ENCODE measurements at regions not wholly inside any gene's neighbourhood (a gene's known extent, or its start where the extent isn't known, plus 50 kb on each side); places are given as distances from the start of the nearest gene placed in this dataset.

GRCh38 chr3:8254489-8254888, 247.1 kb upstream of the LMCD1 start:
- no peak for DNase-seq (ENCODE audit: low read depth in 2 of 2)

DNA sequence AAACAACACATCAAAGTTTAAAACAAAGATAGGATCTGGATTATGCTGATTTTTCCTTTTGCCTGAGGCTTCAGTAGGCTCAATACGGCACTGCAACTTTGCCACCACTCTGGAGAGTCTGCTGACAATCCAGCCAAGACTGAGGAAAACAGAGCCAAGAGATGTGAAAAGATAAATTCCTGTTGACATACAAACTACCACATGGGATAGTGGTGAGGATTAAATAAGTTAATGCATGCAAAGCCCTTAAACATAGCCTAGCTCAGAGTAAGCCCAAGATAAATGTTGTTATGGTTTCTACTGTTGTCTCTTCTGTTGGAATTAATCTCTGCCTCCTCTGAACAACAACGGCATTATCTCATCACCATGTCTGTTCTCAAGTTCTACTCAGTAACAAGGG, 245.9 kb upstream of the LMCD1 start:
- DNase-seq (ENCODE audit: low read depth in 2 of 2) = no peak

GRCh38 chr3:8256441-8257071, 245.1 kb upstream of the LMCD1 start:
- no peak for DNase-seq (ENCODE audit: low read depth in 2 of 2)

- no peak for DNase-seq (ENCODE audit: low read depth in 2 of 2)
These were observed 240.6 kb upstream of the LMCD1 start for GRCh38 chr3:8261018-8261417.

DNA sequence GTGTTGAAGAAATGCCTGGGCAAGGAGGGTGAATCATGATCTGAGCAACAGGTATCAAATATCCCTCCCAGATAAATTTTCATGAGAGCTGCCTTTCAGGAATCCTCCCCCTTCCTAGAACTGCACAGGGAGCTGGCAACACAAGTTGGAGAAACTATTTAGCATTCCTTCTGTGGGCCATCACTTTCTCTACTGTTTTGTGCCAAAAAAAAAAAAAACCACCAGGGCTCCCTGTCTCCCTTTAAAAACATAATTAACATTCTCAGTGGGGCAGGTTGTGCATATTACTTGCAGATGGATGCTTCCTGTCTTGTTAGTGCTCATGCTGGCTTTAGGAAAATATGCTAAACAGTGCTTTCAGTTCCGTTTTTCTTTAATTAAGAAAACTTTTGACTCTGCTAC, 234.9 kb upstream of the LMCD1 start:
- DNase-seq (ENCODE audit: low read depth in 2 of 2) = no peak

GRCh38 chr3:8273479-8273878, 228.1 kb upstream of the LMCD1 start:
- DNase-seq (ENCODE audit: low read depth in 2 of 2) = no peak

GRCh38 chr3:8276056-8276455, 225.6 kb upstream of the LMCD1 start:
- no peak for DNase-seq (ENCODE audit: low read depth in 2 of 2)

DNA sequence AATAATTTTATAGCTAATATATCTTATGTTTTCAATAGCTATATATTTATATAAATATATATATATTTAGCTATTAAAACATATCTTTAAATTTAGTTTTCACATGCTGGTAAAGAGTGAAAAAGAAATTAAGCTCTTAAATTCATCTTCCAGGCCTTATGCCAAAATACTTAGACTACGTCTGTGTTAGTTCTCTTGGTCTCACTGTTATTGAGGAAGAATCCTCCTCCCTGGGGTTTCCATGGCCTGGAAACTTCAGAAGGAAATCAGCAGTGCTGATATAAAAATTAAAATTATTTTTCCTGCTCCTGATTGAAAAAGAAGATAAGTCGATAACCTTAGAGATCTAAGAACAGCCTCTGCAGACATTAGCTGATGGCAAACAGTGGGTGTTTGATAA, 225.1 kb upstream of the LMCD1 start:
- DNase-seq (ENCODE audit: low read depth in 2 of 2) = no peak

GRCh38 chr3:8278448-8278847, 223.2 kb upstream of the LMCD1 start:
- no peak for DNase-seq (ENCODE audit: low read depth in 2 of 2)

DNA sequence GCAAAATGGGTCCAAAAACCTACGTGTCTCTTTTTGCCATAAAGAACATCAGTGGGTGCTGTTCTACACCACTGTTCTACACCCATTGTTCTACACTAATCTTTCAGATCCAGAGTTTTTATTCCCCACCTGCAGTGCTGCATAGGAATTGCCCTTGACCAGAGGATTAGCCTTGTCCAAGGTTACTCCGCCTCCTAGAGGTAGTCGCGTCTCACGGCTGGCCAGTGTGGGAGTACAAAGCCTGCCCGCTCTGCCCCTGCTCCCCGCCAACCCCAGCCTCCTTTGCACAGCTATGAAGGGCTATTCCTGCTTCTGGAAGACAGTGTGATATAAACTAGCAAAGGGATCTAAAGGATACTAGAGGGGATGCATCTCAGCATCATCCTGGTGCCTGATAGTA, 222.1 kb upstream of the LMCD1 start:
- DNase-seq (ENCODE audit: low read depth in 2 of 2) = no peak

GRCh38 chr3:8279886-8280550, 221.6 kb upstream of the LMCD1 start:
- DNase-seq (ENCODE audit: low read depth in 2 of 2) = no peak

- DNase-seq (ENCODE audit: low read depth in 2 of 2) = no peak
These were observed 219.0 kb upstream of the LMCD1 start for GRCh38 chr3:8282541-8283165.

- DNase-seq (ENCODE audit: low read depth in 2 of 2) = no peak
These were observed 218.4 kb upstream of the LMCD1 start for GRCh38 chr3:8283193-8283592.

DNA sequence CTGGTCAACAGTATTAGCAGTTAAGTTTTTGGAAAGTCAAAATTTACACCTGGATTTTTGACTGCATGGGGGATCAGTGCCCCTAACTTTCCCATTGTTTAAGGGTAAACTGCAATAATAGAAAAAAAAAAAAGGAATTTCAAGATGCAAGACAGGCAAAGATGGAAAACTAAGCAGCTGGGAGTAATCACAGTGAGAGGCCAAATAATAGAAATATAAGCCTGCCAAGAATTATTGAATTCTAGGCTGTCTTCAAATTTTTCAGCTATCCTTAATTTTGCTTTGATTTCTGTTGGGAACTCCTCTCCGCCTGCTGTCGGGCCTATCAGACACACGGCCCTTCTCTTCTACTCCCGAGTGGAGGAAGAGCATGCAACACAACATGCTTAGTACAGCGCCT, 215.5 kb upstream of the LMCD1 start:
- no peak for DNase-seq (ENCODE audit: low read depth in 2 of 2)

- no peak for DNase-seq (ENCODE audit: low read depth in 2 of 2)
These were observed 214.9 kb upstream of the LMCD1 start for GRCh38 chr3:8286749-8287148.

- DNase-seq (ENCODE audit: low read depth in 2 of 2) = no peak
These were observed 211.0 kb upstream of the LMCD1 start for GRCh38 chr3:8290611-8291010.

DNA sequence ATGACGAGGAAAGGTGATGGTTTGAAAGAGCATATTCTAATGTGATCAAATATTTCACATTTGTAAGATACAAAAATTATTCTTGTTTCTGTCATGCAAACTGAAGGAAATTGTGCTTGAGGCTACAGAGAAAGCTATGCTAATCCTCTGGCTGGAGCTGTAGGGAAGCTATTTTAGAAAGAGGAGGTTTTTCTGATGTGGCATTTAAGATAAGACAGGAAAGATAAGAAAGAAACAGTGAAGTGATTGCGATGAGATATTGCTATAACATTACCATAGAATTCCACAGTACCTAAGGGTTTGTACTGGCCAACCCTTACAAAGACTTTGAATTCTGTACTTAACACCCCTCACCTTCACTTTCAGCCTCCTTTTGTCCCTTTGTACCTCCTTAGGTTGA, 205.2 kb upstream of the LMCD1 start:
- no peak for DNase-seq (ENCODE audit: low read depth in 2 of 2)

DNA sequence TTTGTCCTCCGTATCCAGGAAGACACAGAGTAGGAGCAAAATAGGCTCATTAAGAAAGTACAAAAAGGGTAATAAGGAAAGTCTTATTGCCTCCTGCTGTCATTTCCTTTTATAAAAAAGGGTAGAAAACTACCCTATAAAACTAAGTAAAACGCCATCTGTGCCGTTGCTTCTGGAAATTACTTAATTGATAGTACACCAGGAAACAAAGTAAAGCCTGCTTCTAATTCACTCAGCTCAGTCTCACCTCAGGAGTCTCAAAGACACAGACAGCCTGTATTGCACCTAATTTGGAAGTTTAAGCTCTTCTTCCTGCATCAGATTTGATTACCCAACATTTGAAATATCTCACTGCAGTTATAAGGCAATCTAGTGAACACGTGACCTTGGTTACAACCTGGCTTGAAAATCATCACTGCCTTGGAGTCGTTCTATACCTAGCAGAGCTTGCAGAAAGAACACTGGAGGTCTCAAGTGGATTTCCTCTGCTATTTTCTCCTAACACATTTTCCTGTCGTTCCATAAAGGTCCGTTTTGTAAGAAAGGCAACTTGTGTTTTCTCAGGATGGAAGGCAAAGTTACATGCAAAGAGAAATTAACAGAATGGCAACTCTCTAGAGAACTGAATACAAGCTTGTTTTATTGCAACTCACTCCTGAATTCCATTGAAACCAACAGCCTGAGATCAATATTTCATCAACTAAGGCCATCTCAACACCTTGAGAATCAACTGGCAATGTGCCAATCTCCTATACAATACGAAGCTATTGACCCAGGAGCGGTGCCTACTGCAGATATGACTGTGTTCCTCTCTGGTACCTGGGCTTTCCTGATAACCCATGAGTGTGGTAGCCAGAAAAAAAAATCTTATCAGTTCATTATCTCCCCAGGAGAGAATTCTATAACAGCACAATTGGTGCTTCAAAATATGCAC, 203.3 kb upstream of the LMCD1 start:
- DNase-seq (ENCODE audit: low read depth in 2 of 2) = no peak

DNA sequence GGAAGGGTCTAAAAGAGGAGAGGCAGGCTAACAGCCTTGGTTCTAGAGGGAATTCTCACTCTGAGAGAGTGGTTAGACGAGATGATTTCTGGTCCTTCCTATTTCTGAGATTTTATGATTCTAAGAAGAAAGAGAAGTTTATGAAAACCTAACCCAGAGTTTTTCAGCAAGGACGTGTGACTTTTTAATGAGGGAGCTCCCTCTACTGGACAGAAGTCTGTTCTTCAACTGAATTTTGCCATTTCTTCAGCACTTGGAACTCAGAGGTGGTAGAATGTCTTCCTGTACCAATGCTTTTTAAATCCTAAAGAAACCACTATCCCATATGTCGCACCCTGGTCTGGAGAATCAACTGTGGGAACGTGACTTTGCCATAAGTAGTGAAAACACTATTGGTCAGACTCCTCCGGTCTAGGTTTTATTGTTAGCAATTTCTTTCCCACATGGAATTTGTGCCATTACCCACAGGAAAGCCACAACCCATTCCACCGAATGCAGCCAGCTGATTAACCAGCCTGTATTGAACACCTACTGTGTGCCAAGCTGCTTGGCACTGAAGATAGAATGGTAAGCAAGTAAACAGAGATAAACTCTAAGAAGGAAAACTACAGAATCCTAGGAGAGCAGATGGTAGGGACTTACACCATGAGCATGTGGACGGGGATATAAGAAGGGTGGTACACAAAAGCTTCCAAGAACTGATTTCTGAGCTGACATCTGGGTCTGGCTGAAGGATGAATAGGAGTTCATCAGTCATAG, 199.5 kb upstream of the LMCD1 start:
- no peak for DNase-seq (ENCODE audit: low read depth in 2 of 2)

- no peak for DNase-seq (ENCODE audit: low read depth in 2 of 2)
These were observed 198.2 kb upstream of the LMCD1 start for GRCh38 chr3:8303466-8303865.

DNA sequence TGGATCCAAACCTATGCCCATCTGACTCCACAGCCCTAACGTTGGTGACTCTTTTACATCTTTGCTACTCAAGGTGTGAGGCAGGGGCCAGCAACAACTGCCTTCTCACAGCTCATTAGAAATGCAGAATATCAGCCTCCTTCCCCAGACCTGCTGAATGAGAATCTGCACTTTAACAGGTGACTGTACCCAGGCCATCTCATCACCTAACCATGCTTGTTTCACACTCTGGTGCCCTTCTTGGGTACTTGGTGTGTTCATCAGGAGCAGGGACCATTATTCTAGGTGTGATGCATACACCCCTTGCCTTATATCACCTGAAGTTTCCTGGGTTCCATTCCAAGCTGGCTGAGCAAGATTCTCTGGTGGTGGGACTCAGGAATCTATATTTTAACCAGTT, 196.3 kb upstream of the LMCD1 start:
- DNase-seq (ENCODE audit: low read depth in 2 of 2) = no peak
